ENCODE measurements at regions not wholly inside any gene's neighbourhood (a gene's known extent, or its start where the extent isn't known, plus 50 kb on each side); places are given as distances from the start of the nearest gene placed in this dataset.

- TF ChIP-seq POLR2A (IDR thresholded peaks at IDR 0.05) (no peak), POLR2AphosphoS5 (IDR thresholded peaks at IDR 0.05) (no peak), CTCF (IDR thresholded peaks at IDR 0.05) (no peak)
Observed at GRCh38 chr6:92047152-92047850, 1372.1 kb downstream of the EPHA7 start.

Data from upper lobe of left lung (tissue), 4 donors.